ENCODE measurements at regions not wholly inside any gene's neighbourhood (a gene's known extent, or its start where the extent isn't known, plus 50 kb on each side); places are given as distances from the start of the nearest gene placed in this dataset.

- no peaks in the 10 kb centered on the region for H3K9me2 ChIP-seq (replicated peaks; ENCODE audit: insufficient read depth)
- no peaks in the 10 kb centered on the region for H3K79me2 ChIP-seq
- TF ChIP-seq CTCF (IDR thresholded peaks at IDR 0.05; ENCODE audit: poor library complexity) = no peak
- TF ChIP-seq EZH2phosphoT487 (IDR thresholded peaks at IDR 0.05; ENCODE audit: low read depth, severe bottlenecking, unreplicated experiment) = no peak
- TF ChIP-seq EZH2 (IDR thresholded peaks at IDR 0.05; ENCODE audit: borderline replicate concordance) = no peak
- H3K27me3 ChIP-seq = no peaks in the 10 kb centered on the region
- H4K20me1 ChIP-seq (ENCODE audit: insufficient read depth, poor library complexity, severe bottlenecking) = no peaks in the 10 kb centered on the region
- H3K9me3 ChIP-seq (ENCODE audit: low read depth) = no peaks in the 10 kb centered on the region
- H3K4me3 ChIP-seq = no peak overlapping the region
- WGBS (ENCODE audit: low lambda C conversion rate, missing lambda C conversion rate) = 24% methylated on average over 1 of the region's 1 CpG
- no peaks in the 10 kb centered on the region for H3K36me3 ChIP-seq (replicated peaks; ENCODE audit: insufficient read depth, low read depth)
- no peak for DNase-seq (ENCODE audit: low spot score)
- no peak overlapping the region for H3K27ac ChIP-seq
- no peak overlapping the region for H3K4me2 ChIP-seq
- H3K4me1 ChIP-seq (ENCODE audit: insufficient read depth) = no peaks in the 10 kb centered on the region
- H2AFZ ChIP-seq = no peak overlapping the region
These were observed 60.9 kb upstream of the CHRM2 start for GRCh38 chr7:136807598-136807997.

GRCh38 chr7:136803028-136803427 lies 65.4 kb upstream of the CHRM2 start:
- Histone ChIP-seq H3K79me2 (no peaks in the 10 kb centered on the region), H2AFZ (no peak overlapping the region), H3K27me3 (no peaks in the 10 kb centered on the region), H3K4me2 (no peak overlapping the region), H3K9me2 (replicated peaks; ENCODE audit: insufficient read depth) (no peaks in the 10 kb centered on the region), H3K36me3 (replicated peaks; ENCODE audit: insufficient read depth, low read depth) (no peaks in the 10 kb centered on the region), H4K20me1 (ENCODE audit: insufficient read depth, poor library complexity, severe bottlenecking) (no peaks in the 10 kb centered on the region), H3K4me3 (no peak overlapping the region), H3K27ac (no peak overlapping the region), H3K4me1 (ENCODE audit: insufficient read depth) (no peaks in the 10 kb centered on the region), H3K9me3 (ENCODE audit: low read depth) (no peaks in the 10 kb centered on the region)
- 87% methylated on average over 2 of the region's 2 CpGs for WGBS (ENCODE audit: low lambda C conversion rate, missing lambda C conversion rate)
- DNase-seq (ENCODE audit: low spot score) = no peak
- TF ChIP-seq EZH2 (IDR thresholded peaks at IDR 0.05; ENCODE audit: borderline replicate concordance) = no peak
- TF ChIP-seq CTCF (IDR thresholded peaks at IDR 0.05; ENCODE audit: poor library complexity) = no peak
- no peak for TF ChIP-seq EZH2phosphoT487 (IDR thresholded peaks at IDR 0.05; ENCODE audit: low read depth, severe bottlenecking, unreplicated experiment)

- Histone ChIP-seq H3K79me2 (no peaks in the 10 kb centered on the region), H3K4me3 (no peak overlapping the region), H3K27ac (no peak overlapping the region), H3K4me1 (ENCODE audit: insufficient read depth) (no peaks in the 10 kb centered on the region), H3K9me2 (replicated peaks; ENCODE audit: insufficient read depth) (no peaks in the 10 kb centered on the region), H3K27me3 (no peaks in the 10 kb centered on the region), H4K20me1 (ENCODE audit: insufficient read depth, poor library complexity, severe bottlenecking) (no peaks in the 10 kb centered on the region), H2AFZ (no peak overlapping the region), H3K9me3 (ENCODE audit: low read depth) (no peaks in the 10 kb centered on the region), H3K4me2 (no peak overlapping the region), H3K36me3 (replicated peaks; ENCODE audit: insufficient read depth, low read depth) (no peaks in the 10 kb centered on the region)
- DNase-seq (ENCODE audit: low spot score) = no peak
- TF ChIP-seq EZH2 (IDR thresholded peaks at IDR 0.05; ENCODE audit: borderline replicate concordance) = no peak
- no peak for TF ChIP-seq CTCF (IDR thresholded peaks at IDR 0.05; ENCODE audit: poor library complexity)
- no peak for TF ChIP-seq EZH2phosphoT487 (IDR thresholded peaks at IDR 0.05; ENCODE audit: low read depth, severe bottlenecking, unreplicated experiment)
- WGBS (ENCODE audit: low lambda C conversion rate, missing lambda C conversion rate) = 93% methylated on average over 1 of the region's 1 CpG
These were observed 84.5 kb upstream of the CHRM2 start for GRCh38 chr7:136783934-136784333.

GRCh38 chr7:136741941-136742340 lies 126.5 kb upstream of the CHRM2 start:
- Histone ChIP-seq H2AFZ (no peak overlapping the region), H3K4me2 (no peak overlapping the region), H3K36me3 (replicated peaks; ENCODE audit: insufficient read depth, low read depth) (no peaks in the 10 kb centered on the region), H3K4me1 (ENCODE audit: insufficient read depth) (no peaks in the 10 kb centered on the region), H3K9me3 (ENCODE audit: low read depth) (no peaks in the 10 kb centered on the region), H3K9me2 (replicated peaks; ENCODE audit: insufficient read depth) (no peaks in the 10 kb centered on the region), H4K20me1 (ENCODE audit: insufficient read depth, poor library complexity, severe bottlenecking) (no peaks in the 10 kb centered on the region), H3K79me2 (no peaks in the 10 kb centered on the region), H3K4me3 (no peak overlapping the region), H3K27ac (no peak overlapping the region), H3K27me3 (no peaks in the 10 kb centered on the region)
- no peak for DNase-seq (ENCODE audit: low spot score)
- TF ChIP-seq EZH2 (IDR thresholded peaks at IDR 0.05; ENCODE audit: borderline replicate concordance) = no peak
- TF ChIP-seq EZH2phosphoT487 (IDR thresholded peaks at IDR 0.05; ENCODE audit: low read depth, severe bottlenecking, unreplicated experiment) = no peak
- TF ChIP-seq CTCF (IDR thresholded peaks at IDR 0.05; ENCODE audit: poor library complexity) = no peak
- 93% methylated on average over 3 of the region's 3 CpGs for WGBS (ENCODE audit: low lambda C conversion rate, missing lambda C conversion rate)
